ENCODE measurements at regions not wholly inside any gene's neighbourhood (a gene's known extent, or its start where the extent isn't known, plus 50 kb on each side); places are given as distances from the start of the nearest gene placed in this dataset.

GRCh38 chr12:24177889-24178288 lies 228.4 kb upstream of the SOX5 start:
- TF ChIP-seq TAF1 (IDR thresholded peaks at IDR 0.05; ENCODE audit: low read depth) = no peak
- no peak for TF ChIP-seq YY1 (IDR thresholded peaks at IDR 0.05; ENCODE audit: low read depth)
- TF ChIP-seq REST (IDR thresholded peaks at IDR 0.05; ENCODE audit: low read depth) = no peak
- TF ChIP-seq ZBTB7A (IDR thresholded peaks at IDR 0.05; ENCODE audit: low read depth) = no peak
- no peak for TF ChIP-seq CEBPB (IDR thresholded peaks at IDR 0.05)
- TF ChIP-seq USF1 (IDR thresholded peaks at IDR 0.05) = no peak
- TF ChIP-seq MAX (IDR thresholded peaks at IDR 0.05) = no peak
- no peak for TF ChIP-seq FOXM1 (IDR thresholded peaks at IDR 0.05; ENCODE audit: borderline replicate concordance, low read depth)
- no peak for TF ChIP-seq EP300 (IDR thresholded peaks at IDR 0.05; ENCODE audit: borderline replicate concordance)
- TF ChIP-seq RAD21 (IDR thresholded peaks at IDR 0.05; ENCODE audit: low read depth) = no peak
- no peak for TF ChIP-seq CREB1 (IDR thresholded peaks at IDR 0.05; ENCODE audit: low read depth)
- no peak for TF ChIP-seq EGR1 (IDR thresholded peaks at IDR 0.05)

Data from Ishikawa (cell line).